Osteoblast (primary cell): ENCODE measurements at regions not wholly inside any gene's neighbourhood (a gene's known extent, or its start where the extent isn't known, plus 50 kb on each side); places are given as distances from the start of the nearest gene placed in this dataset.

Source experiments
- DNase-seq: peaks from one replicate; pipeline ENCODE4 v3.0.0; 2011; ENCODE audit warnings: low spot score, mixed read lengths; ENCODE audit not compliant: insufficient read length; ENCODE audit errors: missing footprints
- H2AFZ ChIP-seq: 2 replicates; pipeline ENCODE4 v1.6.0; 2011; ENCODE audit warnings: mild to moderate bottlenecking, low read length
- H3K27ac ChIP-seq: 2 replicates; pipeline ENCODE4 v1.5.1; 2011; ENCODE audit warnings: mild to moderate bottlenecking, low read depth, low read length, moderate library complexity
- H3K27me3 ChIP-seq: 2 replicates; pipeline ENCODE4 v1.6.0; 2012; ENCODE audit warnings: mild to moderate bottlenecking, control low read depth, inconsistent platforms, low read length, moderate library complexity; ENCODE audit not compliant: insufficient read depth
- H3K36me3 ChIP-seq: 2 replicates; pipeline ENCODE4 v1.5.1; 2011; ENCODE audit warnings: mild to moderate bottlenecking, low read length, control low read depth, moderate library complexity; ENCODE audit not compliant: insufficient read depth
- H3K4me1 ChIP-seq: 2 replicates; pipeline ENCODE4 v1.5.1; 2011; ENCODE audit warnings: mild to moderate bottlenecking, low read length, control low read depth, moderate library complexity; ENCODE audit not compliant: insufficient read depth
- H3K4me2 ChIP-seq: 2 replicates; pipeline ENCODE4 v1.6.0; 2011; ENCODE audit warnings: mild to moderate bottlenecking, low read length; ENCODE audit not compliant: insufficient read depth
- H3K4me3 ChIP-seq: fragments of 200-600 bp; sonication (generic); 3 replicates; pipeline ENCODE4 v1.5.1; 2012; ENCODE audit warnings: mild to moderate bottlenecking, low read length, inconsistent platforms; ENCODE audit not compliant: insufficient read depth
- H3K79me2 ChIP-seq: 2 replicates; pipeline ENCODE4 v1.6.0; 2012; ENCODE audit warnings: mild to moderate bottlenecking, low read length, control low read depth, inconsistent platforms; ENCODE audit not compliant: insufficient read depth
- H3K9me3 ChIP-seq: 2 replicates; pipeline ENCODE4 v1.5.1; 2011; ENCODE audit warnings: low read depth, low read length, control low read depth
- H4K20me1 ChIP-seq: 2 replicates; pipeline ENCODE4 v1.6.0; 2012; ENCODE audit warnings: mild to moderate bottlenecking, low read length, control low read depth; ENCODE audit not compliant: insufficient read depth
- TF ChIP-seq, protein P1 (sequence below): IDR thresholded peaks from 2 replicates; pipeline ENCODE4 v1.5.1; 2011; ENCODE audit warnings: mild to moderate bottlenecking, low read depth, low read length, moderate library complexity; ENCODE audit errors: extremely low read depth

DNA sequence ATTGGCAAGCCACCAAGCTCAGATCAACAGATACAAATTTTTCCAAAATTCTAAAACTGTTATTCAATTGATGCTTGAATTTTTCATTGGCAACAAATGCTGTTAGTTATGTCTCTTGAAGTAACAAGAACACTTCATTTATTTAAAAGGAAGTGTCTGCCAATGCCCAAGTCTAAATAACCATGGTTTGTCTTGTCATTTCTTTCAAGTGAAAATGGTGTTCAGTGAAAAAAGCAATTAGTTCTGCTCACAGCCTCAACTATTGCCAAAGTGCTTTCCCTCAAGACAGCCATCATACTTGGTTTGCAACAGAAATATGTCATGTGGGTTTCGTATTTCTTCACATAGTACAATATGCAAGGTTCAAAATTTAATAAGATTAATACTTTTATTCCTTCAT is 312.6 kb upstream of the LMCD1 start:
- DNase-seq = no peak
- no peaks in the 10 kb centered on the region for H3K27me3 ChIP-seq
- H3K79me2 ChIP-seq = no peaks in the 10 kb centered on the region
- no peaks in the 10 kb centered on the region for H3K4me1 ChIP-seq
- no peak overlapping the region for H2AFZ ChIP-seq
- no peaks in the 10 kb centered on the region for H4K20me1 ChIP-seq
- no peaks in the 10 kb centered on the region for H3K36me3 ChIP-seq
- H3K4me2 ChIP-seq = no peak overlapping the region
- no peak overlapping the region for H3K27ac ChIP-seq
- H3K9me3 ChIP-seq = no peaks in the 10 kb centered on the region
- TF ChIP-seq, protein P1, sequence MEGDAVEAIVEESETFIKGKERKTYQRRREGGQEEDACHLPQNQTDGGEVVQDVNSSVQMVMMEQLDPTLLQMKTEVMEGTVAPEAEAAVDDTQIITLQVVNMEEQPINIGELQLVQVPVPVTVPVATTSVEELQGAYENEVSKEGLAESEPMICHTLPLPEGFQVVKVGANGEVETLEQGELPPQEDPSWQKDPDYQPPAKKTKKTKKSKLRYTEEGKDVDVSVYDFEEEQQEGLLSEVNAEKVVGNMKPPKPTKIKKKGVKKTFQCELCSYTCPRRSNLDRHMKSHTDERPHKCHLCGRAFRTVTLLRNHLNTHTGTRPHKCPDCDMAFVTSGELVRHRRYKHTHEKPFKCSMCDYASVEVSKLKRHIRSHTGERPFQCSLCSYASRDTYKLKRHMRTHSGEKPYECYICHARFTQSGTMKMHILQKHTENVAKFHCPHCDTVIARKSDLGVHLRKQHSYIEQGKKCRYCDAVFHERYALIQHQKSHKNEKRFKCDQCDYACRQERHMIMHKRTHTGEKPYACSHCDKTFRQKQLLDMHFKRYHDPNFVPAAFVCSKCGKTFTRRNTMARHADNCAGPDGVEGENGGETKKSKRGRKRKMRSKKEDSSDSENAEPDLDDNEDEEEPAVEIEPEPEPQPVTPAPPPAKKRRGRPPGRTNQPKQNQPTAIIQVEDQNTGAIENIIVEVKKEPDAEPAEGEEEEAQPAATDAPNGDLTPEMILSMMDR = no peak
- H3K4me3 ChIP-seq = no peak overlapping the region

DNA sequence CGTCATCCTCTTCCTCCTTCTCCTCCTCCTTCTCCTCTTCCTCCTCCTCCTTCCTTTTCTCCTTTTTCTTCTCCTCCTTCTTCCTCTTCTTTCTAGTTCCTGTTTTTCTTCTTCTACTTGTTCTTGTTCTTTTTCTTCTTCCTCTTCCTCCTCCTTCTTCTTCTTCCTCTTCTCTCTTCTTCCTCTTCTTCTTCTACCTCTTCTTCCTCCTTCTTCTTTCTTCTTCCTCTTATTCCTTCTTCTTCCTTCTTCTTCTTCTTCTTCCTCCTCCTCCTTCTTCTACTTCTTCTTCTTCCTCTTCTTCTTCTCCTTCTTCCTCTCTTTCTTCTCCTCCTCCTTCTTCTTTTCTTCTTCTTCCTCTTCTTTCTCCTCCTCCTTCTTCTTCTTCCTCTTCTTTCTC is 310.2 kb upstream of the LMCD1 start:
- Histone ChIP-seq H3K4me1 (no peaks in the 10 kb centered on the region), H3K4me2 (no peak overlapping the region), H3K36me3 (no peaks in the 10 kb centered on the region), H3K27ac (no peak overlapping the region), H3K9me3 (no peaks in the 10 kb centered on the region), H4K20me1 (no peaks in the 10 kb centered on the region), H2AFZ (no peak overlapping the region), H3K4me3 (no peak overlapping the region), H3K27me3 (no peaks in the 10 kb centered on the region), H3K79me2 (no peaks in the 10 kb centered on the region)
- TF ChIP-seq, protein P1 = no peak
- no peak for DNase-seq

DNA sequence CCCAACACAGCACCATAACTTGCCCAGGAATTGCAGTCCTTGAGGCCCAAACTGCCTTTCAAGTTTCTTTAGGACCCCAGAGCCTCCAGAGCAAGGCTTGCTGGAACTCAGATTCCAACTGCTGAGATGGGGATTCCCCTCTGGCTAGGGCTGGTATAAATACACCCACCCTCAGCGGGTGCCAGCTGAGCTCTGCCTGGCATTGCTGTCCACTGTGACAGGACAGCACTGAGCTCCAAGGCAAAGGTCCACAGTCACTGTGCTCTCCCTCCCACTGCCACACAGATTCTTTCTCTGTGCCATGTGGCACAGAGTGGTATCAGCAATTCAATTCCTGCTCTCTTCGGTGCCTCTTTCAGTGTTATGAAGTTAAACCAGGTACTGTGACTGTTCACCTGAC is 304.2 kb upstream of the LMCD1 start:
- no peak for DNase-seq
- Histone ChIP-seq H3K27ac (no peak overlapping the region), H4K20me1 (no peaks in the 10 kb centered on the region), H3K27me3 (no peaks in the 10 kb centered on the region), H3K4me1 (no peaks in the 10 kb centered on the region), H3K9me3 (no peaks in the 10 kb centered on the region), H2AFZ (no peak overlapping the region), H3K4me3 (no peak overlapping the region), H3K36me3 (no peaks in the 10 kb centered on the region), H3K79me2 (no peaks in the 10 kb centered on the region), H3K4me2 (no peak overlapping the region)
- TF ChIP-seq, protein P1 = no peak

DNA sequence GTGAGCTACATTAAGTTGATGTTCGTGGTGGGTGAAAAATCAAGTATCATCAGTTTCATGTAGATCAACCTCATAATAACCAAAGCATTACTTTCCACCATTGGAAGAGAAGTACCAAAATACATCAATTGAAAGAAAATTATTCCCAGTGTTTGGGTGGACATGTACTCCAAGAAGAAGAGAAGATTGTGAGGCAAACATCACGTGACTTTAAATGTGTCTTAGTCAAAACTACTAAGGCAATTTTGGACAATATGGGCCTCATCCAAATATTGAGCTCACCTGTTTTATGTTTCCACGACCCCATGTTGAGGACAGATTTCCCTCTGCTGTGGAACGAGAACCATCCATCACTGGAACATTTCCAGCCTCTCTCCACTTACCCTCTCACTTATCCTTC is 303.0 kb upstream of the LMCD1 start:
- H3K27ac ChIP-seq = no peak overlapping the region
- no peaks in the 10 kb centered on the region for H3K36me3 ChIP-seq
- no peak overlapping the region for H3K4me2 ChIP-seq
- no peaks in the 10 kb centered on the region for H4K20me1 ChIP-seq
- no peak for DNase-seq
- H3K27me3 ChIP-seq = no peaks in the 10 kb centered on the region
- no peak overlapping the region for H3K4me3 ChIP-seq
- H3K4me1 ChIP-seq = no peaks in the 10 kb centered on the region
- no peaks in the 10 kb centered on the region for H3K79me2 ChIP-seq
- TF ChIP-seq, protein P1 = no peak
- H3K9me3 ChIP-seq = no peaks in the 10 kb centered on the region
- no peak overlapping the region for H2AFZ ChIP-seq
